H9 (cell line): ENCODE measurements at regions not wholly inside any gene's neighbourhood (a gene's known extent, or its start where the extent isn't known, plus 50 kb on each side); places are given as distances from the start of the nearest gene placed in this dataset.
A peak's percentile ranks its signal among the peaks of the same experiment; 100 is the strongest.

Experiments
- DNase-seq: peaks from one replicate; pipeline ENCODE4 v3.0.0-alpha.2; 2017
- H2AFZ ChIP-seq: one replicate; pipeline ENCODE4 v1.6.1; 2013; ENCODE audit warnings: mild to moderate bottlenecking, low read length, control low read depth, moderate library complexity
- H2AK5ac ChIP-seq: 2 replicates; pipeline ENCODE4 v1.6.1; 2013; ENCODE audit warnings: low read length, control low read depth, mixed read lengths; ENCODE audit not compliant: insufficient read length
- H2BK120ac ChIP-seq: one replicate; pipeline ENCODE4 v1.6.1; 2013; ENCODE audit warnings: low read depth, mild to moderate bottlenecking, low read length, control low read depth, inconsistent platforms; ENCODE audit not compliant: poor library complexity, severe bottlenecking
- H2BK12ac ChIP-seq: 2 replicates; pipeline ENCODE4 v1.6.1; 2013; ENCODE audit warnings: low read length, control low read depth, mixed read lengths, low read depth; ENCODE audit not compliant: insufficient read length
- H2BK15ac ChIP-seq: 2 replicates; pipeline ENCODE4 v1.6.1; 2013; ENCODE audit warnings: low read depth, low read length, control low read depth
- H2BK20ac ChIP-seq: one replicate; pipeline ENCODE4 v1.6.1; 2013; ENCODE audit warnings: low read depth, mild to moderate bottlenecking, low read length, control low read depth, inconsistent platforms; ENCODE audit not compliant: poor library complexity, severe bottlenecking
- H2BK5ac ChIP-seq: 2 replicates; pipeline ENCODE4 v1.6.1; 2013; ENCODE audit warnings: low read length, control low read depth, mixed read lengths; ENCODE audit not compliant: insufficient read length
- H3K14ac ChIP-seq: 2 replicates; pipeline ENCODE4 v1.6.1; 2013; ENCODE audit warnings: low read length, control low read depth; ENCODE audit not compliant: insufficient read depth
- H3K18ac ChIP-seq: 2 replicates; pipeline ENCODE4 v1.6.1; 2013; ENCODE audit warnings: low read depth, mild to moderate bottlenecking, mixed read lengths, low read length, control low read depth; ENCODE audit not compliant: insufficient read length
- H3K23ac ChIP-seq: 2 replicates; pipeline ENCODE4 v1.6.1; 2013; ENCODE audit warnings: low read length, control low read depth, mixed read lengths, low read depth; ENCODE audit not compliant: insufficient read length
- H3K23me2 ChIP-seq: 2 replicates; pipeline ENCODE4 v1.6.1; 2013; ENCODE audit warnings: low read depth, mild to moderate bottlenecking, mixed read lengths, low read length, control low read depth; ENCODE audit not compliant: insufficient read length, poor library complexity, severe bottlenecking
- H3K27ac ChIP-seq: 2 replicates; pipeline ENCODE4 v1.5.1; 2013; ENCODE audit warnings: low read length, control low read depth, mixed read lengths, low read depth; ENCODE audit not compliant: insufficient read length
- H3K27me3 ChIP-seq: 2 replicates; pipeline ENCODE4 v1.6.1; 2013; ENCODE audit warnings: low read length, control low read depth, inconsistent platforms; ENCODE audit not compliant: insufficient read depth
- H3K4ac ChIP-seq: 2 replicates; pipeline ENCODE4 v1.6.1; 2013; ENCODE audit warnings: low read depth, mild to moderate bottlenecking, control low read depth, inconsistent platforms, low read length, moderate library complexity
- H3K4me1 ChIP-seq: 2 replicates; pipeline ENCODE4 v1.6.1; 2013; ENCODE audit warnings: low read length, control low read depth, inconsistent platforms; ENCODE audit not compliant: insufficient read depth
- H3K4me2 ChIP-seq: 2 replicates; pipeline ENCODE4 v1.6.1; 2013; ENCODE audit warnings: low read length, control low read depth, mixed read lengths; ENCODE audit not compliant: insufficient read length, insufficient read depth
- H3K56ac ChIP-seq: 2 replicates; pipeline ENCODE4 v1.6.1; 2013; ENCODE audit warnings: low read depth, mild to moderate bottlenecking, mixed read lengths, low read length, control low read depth; ENCODE audit not compliant: insufficient read length
- H3K79me1 ChIP-seq: 2 replicates; pipeline ENCODE4 v1.6.1; 2013; ENCODE audit warnings: low read depth, mild to moderate bottlenecking, moderate library complexity, low read length, control low read depth, inconsistent platforms; ENCODE audit not compliant: insufficient read depth, poor library complexity, severe bottlenecking
- H3K79me2 ChIP-seq: 2 replicates; pipeline ENCODE4 v1.6.1; 2013; ENCODE audit warnings: low read length, control low read depth, inconsistent platforms; ENCODE audit not compliant: insufficient read depth
- H3K9ac ChIP-seq: 2 replicates; pipeline ENCODE4 v1.6.1; 2013; ENCODE audit warnings: low read length, control low read depth, mixed read lengths; ENCODE audit not compliant: insufficient read length; ENCODE audit errors: extremely low read depth
- H3K9me3 ChIP-seq: one replicate; pipeline ENCODE4 v1.6.1; 2013; ENCODE audit warnings: low read depth, low read length, inconsistent platforms; ENCODE audit not compliant: control insufficient read depth
- H3T11ph ChIP-seq: one replicate; pipeline ENCODE4 v1.6.1; 2013; ENCODE audit warnings: mild to moderate bottlenecking, low read length, control low read depth, inconsistent platforms
- H4K20me1 ChIP-seq: one replicate; pipeline ENCODE4 v1.6.1; 2013; ENCODE audit not compliant: control insufficient read depth, insufficient read length, insufficient read depth
- H4K5ac ChIP-seq: 2 replicates; pipeline ENCODE4 v1.6.1; 2013; ENCODE audit warnings: low read depth, mild to moderate bottlenecking, mixed read lengths, low read length, control low read depth; ENCODE audit not compliant: insufficient read length
- H4K8ac ChIP-seq: replicated peaks from 2 replicates; pipeline ENCODE4 v1.6.1; 2013; ENCODE audit warnings: low read length, control low read depth, mixed read lengths, low read depth; ENCODE audit not compliant: insufficient read length
- H4K91ac ChIP-seq: 2 replicates; pipeline ENCODE4 v1.6.1; 2013; ENCODE audit warnings: low read depth, mild to moderate bottlenecking, moderate library complexity, mixed read lengths, low read length, control low read depth; ENCODE audit not compliant: insufficient read length
- H3K27ac Mint-ChIP-seq, 3 experiments: 2 replicates in 2 of 3; 3 replicates in 1 of 3; pipeline ENCODE4 v1.8.0; 2020 to 2021; ENCODE audit warnings: mixed read lengths in 3 of 3, mild to moderate bottlenecking in 1 of 3, moderate library complexity in 1 of 3
- H3K27me3 Mint-ChIP-seq: 2 replicates; pipeline ENCODE4 v1.8.0; 2021; ENCODE audit warnings: low read depth, mild to moderate bottlenecking, moderate library complexity, mixed read lengths
- H3K36me3 Mint-ChIP-seq, 3 experiments: 2 replicates in 2 of 3; 3 replicates in 1 of 3; pipeline ENCODE4 v1.8.0; 2020 to 2021; ENCODE audit warnings: low read depth in 3 of 3, mixed read lengths in 3 of 3; ENCODE audit not compliant: insufficient read depth in 1 of 3
- H3K4me1 Mint-ChIP-seq, 2 experiments: 2 replicates each; pipeline ENCODE4 v1.8.0; 2020; ENCODE audit warnings: mixed read lengths in 2 of 2
- H3K4me3 Mint-ChIP-seq, 2 experiments: 2 replicates in 1 of 2; 3 replicates in 1 of 2; pipeline ENCODE4 v1.8.0; 2020 to 2021; ENCODE audit warnings: mild to moderate bottlenecking in 2 of 2, mixed read lengths in 2 of 2, moderate library complexity in 1 of 2
- H3K9me3 Mint-ChIP-seq, 2 experiments: 2 replicates in 1 of 2; 3 replicates in 1 of 2; pipeline ENCODE4 v1.8.0; 2020; ENCODE audit warnings: mild to moderate bottlenecking in 2 of 2, mixed read lengths in 2 of 2, moderate library complexity in 1 of 2
- WGBS: extraction: QIAGEN DNeasy Blood & Tissue Kit; methylation state at CpG from one replicate; pipeline ENCODE4 v1.1.7; 2013; ENCODE audit warnings: missing lambda C conversion rate, low lambda C conversion rate, mixed read lengths; ENCODE audit not compliant: insufficient read length; ENCODE audit errors: extremely low coverage; 5-methylcytosine and 5-hydroxymethylcytosine counted together
- TF ChIP-seq, protein P1 (sequence below): fragments of 200-600 bp; sonication (generic); conservative IDR thresholded peaks from 3 replicates; pipeline ENCODE4 v1.8.0; 2021; ENCODE audit warnings: antibody characterized with exemption, mild to moderate bottlenecking

DNA sequence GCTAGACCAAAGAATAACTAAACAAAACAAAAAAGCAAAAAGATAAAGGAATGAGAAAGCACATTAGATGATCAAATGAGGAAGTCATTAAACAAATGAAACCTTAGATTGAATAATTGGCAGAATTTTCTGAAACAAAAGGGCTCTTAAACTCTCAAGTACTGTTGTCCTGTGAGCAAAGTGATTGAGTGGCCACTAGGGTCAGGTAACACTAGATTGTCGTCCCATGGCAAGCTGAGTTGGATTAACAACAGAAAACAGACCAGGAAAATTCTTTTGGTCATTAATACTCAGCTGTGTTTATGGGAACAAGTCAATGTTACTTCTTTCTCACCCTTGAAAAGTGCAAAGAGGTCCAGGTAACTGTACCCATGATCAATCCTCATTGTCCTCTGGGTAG, 81.6 kb upstream of the MRPS30 start:
- Histone ChIP-seq H4K91ac (no peak overlapping the region), H2BK12ac (no peak overlapping the region), H3T11ph (no peak overlapping the region), H3K23me2 (no peaks in the 10 kb centered on the region), H3K27ac (no peak overlapping the region), H2BK120ac (no peak overlapping the region), H2AFZ (no peak overlapping the region), H3K56ac (no peak overlapping the region), H3K4me1 (no peaks in the 10 kb centered on the region), H4K8ac (no peak overlapping the region), H4K20me1 (no peaks in the 10 kb centered on the region), H3K23ac (no peak overlapping the region), H3K27me3 (no peaks in the 10 kb centered on the region), H3K9me3 (no peaks in the 10 kb centered on the region), H2AK5ac (no peak overlapping the region), H2BK20ac (no peak overlapping the region), H3K4ac (no peak overlapping the region), H3K18ac (no peak overlapping the region), H3K79me2 (no peaks in the 10 kb centered on the region), H3K79me1 (no peaks in the 10 kb centered on the region), H3K9ac (no peak overlapping the region), H2BK5ac (no peak overlapping the region), H3K14ac (no peak overlapping the region), H3K4me2 (no peak overlapping the region), H4K5ac (no peak overlapping the region), H2BK15ac (no peak overlapping the region)
- peaks cover 8% of the 10 kb centered on the region in 2 experiments for H3K9me3 Mint-ChIP-seq
- WGBS: no CpG with 5 or more reads among the region's 1 CpG
- no peak for DNase-seq
- H3K36me3 Mint-ChIP-seq: peaks cover 0 to 8% (median 3%) of the 10 kb centered on the region in 3 experiments; a peak in 4 of 7 replicates
- no peaks in the 10 kb centered on the region for H3K27me3 Mint-ChIP-seq
- TF ChIP-seq, protein P1, sequence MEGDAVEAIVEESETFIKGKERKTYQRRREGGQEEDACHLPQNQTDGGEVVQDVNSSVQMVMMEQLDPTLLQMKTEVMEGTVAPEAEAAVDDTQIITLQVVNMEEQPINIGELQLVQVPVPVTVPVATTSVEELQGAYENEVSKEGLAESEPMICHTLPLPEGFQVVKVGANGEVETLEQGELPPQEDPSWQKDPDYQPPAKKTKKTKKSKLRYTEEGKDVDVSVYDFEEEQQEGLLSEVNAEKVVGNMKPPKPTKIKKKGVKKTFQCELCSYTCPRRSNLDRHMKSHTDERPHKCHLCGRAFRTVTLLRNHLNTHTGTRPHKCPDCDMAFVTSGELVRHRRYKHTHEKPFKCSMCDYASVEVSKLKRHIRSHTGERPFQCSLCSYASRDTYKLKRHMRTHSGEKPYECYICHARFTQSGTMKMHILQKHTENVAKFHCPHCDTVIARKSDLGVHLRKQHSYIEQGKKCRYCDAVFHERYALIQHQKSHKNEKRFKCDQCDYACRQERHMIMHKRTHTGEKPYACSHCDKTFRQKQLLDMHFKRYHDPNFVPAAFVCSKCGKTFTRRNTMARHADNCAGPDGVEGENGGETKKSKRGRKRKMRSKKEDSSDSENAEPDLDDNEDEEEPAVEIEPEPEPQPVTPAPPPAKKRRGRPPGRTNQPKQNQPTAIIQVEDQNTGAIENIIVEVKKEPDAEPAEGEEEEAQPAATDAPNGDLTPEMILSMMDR: peak; percentile 38; the same call in 1 of the 3 replicates
- peaks cover 15 to 22% of the 10 kb centered on the region in 2 experiments for H3K4me1 Mint-ChIP-seq
- H3K4me3 Mint-ChIP-seq: no peak overlapping the region
- peak overlapping the region in 1 of 3 experiments; percentile 1; a peak in 2 of 7 replicates for H3K27ac Mint-ChIP-seq
